Ascending aorta (tissue), 2 donors: ENCODE measurements at regions not wholly inside any gene's neighbourhood (a gene's known extent, or its start where the extent isn't known, plus 50 kb on each side); places are given as distances from the start of the nearest gene placed in this dataset.
A peak's percentile ranks its signal among the peaks of the same experiment; 100 is the strongest.
"Not testable (repeated sequence)": the region's sequence is repeated elsewhere in the genome, so short reads cannot be mapped to it uniquely, and the experiment has no call there.

Experiments
- DNase-seq, 2 donors: peaks; one replicate each; pipeline ENCODE4 v3.0.0-alpha.2; 2019; ENCODE audit warnings: low spot score in 2 of 2
- H3K27ac ChIP-seq, 2 donors: fragments of 200-600 bp; sonication (generic); one replicate each; pipeline ENCODE4 v1.5.1; 2016 to 2017; ENCODE audit warnings: mild to moderate bottlenecking in 1 of 2
- H3K27me3 ChIP-seq: fragments of 200-600 bp; sonication (generic); one replicate; pipeline ENCODE4 v1.5.1; 2017
- H3K36me3 ChIP-seq, 2 donors: fragments of 200-600 bp; sonication (generic); one replicate each; pipeline ENCODE4 v1.5.1; 2016
- H3K4me1 ChIP-seq, 2 donors: fragments of 200-600 bp; sonication (generic); one replicate each; pipeline ENCODE4 v1.5.1; 2016 to 2017; ENCODE audit warnings: mild to moderate bottlenecking in 1 of 2
- H3K4me3 ChIP-seq, 2 donors: fragments of 200-600 bp; sonication (generic); one replicate each; pipeline ENCODE4 v1.5.1; 2016 to 2017; ENCODE audit warnings: mild to moderate bottlenecking in 1 of 2
- H3K9me3 ChIP-seq, 2 donors: fragments of 200-600 bp; sonication (generic); one replicate each; pipeline ENCODE4 v1.5.1; 2016
- intact Hi-C: fragments of 100-400 bp; cut with DNase I; formaldehyde crosslinking; loops from one replicate; pipeline ENCODE4 v1.15.1; 2023
- TF ChIP-seq, protein P1 (sequence below), 3 experiments: fragments of 200-600 bp in 2 of 3; fragments of 450-650 bp in 1 of 3; sonication (generic) in 2 of 3; IDR thresholded peaks; one replicate each; pipeline ENCODE4 v1.5.1; 2016 to 2019; ENCODE audit warnings: antibody characterized with exemption in 3 of 3, mild to moderate bottlenecking in 1 of 3, moderate library complexity in 1 of 3

DNA sequence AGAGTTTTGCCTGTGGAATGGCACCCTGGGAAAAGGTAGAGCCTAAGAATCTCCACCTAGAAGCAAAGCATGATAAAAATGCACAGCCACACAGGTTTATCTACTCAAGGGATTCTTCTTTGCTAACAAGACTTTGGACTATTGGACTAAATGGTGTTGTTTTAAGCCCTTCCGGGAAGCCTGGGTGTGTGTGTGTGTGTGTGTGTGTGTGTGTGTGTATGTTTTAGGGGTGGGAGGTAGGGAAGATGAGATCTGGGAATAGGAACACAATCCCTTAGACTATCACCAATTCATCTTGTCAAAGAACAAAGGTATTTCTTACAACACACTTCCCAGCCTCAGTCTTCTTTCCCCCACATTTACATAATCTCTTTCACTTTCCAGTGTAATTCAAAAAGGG lies 327.5 kb upstream of the FGF16 start:
- intact Hi-C loops: no loop called here
- DNase-seq: no peak
- no peak overlapping the region for H3K4me3 ChIP-seq
- H3K4me1 ChIP-seq: no peaks in the 10 kb centered on the region
- H3K9me3 ChIP-seq: no peaks in the 10 kb centered on the region
- TF ChIP-seq, protein P1, sequence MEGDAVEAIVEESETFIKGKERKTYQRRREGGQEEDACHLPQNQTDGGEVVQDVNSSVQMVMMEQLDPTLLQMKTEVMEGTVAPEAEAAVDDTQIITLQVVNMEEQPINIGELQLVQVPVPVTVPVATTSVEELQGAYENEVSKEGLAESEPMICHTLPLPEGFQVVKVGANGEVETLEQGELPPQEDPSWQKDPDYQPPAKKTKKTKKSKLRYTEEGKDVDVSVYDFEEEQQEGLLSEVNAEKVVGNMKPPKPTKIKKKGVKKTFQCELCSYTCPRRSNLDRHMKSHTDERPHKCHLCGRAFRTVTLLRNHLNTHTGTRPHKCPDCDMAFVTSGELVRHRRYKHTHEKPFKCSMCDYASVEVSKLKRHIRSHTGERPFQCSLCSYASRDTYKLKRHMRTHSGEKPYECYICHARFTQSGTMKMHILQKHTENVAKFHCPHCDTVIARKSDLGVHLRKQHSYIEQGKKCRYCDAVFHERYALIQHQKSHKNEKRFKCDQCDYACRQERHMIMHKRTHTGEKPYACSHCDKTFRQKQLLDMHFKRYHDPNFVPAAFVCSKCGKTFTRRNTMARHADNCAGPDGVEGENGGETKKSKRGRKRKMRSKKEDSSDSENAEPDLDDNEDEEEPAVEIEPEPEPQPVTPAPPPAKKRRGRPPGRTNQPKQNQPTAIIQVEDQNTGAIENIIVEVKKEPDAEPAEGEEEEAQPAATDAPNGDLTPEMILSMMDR (IDR thresholded peaks at IDR 0.05): no peak
- H3K27me3 ChIP-seq: no peaks in the 10 kb centered on the region
- no peak overlapping the region for H3K27ac ChIP-seq
- H3K36me3 ChIP-seq: no peaks in the 10 kb centered on the region

DNA sequence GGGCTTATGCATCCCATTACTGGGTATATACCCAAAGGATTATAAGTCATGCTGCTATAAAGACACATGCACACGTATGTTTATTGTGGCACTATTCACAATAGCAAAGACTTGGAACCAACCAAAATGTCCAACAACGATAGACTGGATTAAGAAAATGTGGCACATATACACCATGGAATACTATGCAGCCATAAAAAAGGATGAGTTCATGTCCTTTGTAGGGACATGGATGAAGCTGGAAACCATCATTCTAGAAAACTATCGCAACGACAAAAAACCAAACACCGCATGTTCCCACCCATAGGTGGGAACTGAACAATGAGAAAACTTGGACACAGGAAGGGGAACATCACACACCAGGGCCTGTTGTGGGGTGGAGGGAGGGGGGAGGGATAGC lies 323.3 kb upstream of the FGF16 start:
- H3K36me3 ChIP-seq, H3K4me3 ChIP-seq, H3K27ac ChIP-seq, H3K27me3 ChIP-seq, DNase-seq, H3K9me3 ChIP-seq, intact Hi-C loops, H3K4me1 ChIP-seq: not testable (repeated sequence)

DNA sequence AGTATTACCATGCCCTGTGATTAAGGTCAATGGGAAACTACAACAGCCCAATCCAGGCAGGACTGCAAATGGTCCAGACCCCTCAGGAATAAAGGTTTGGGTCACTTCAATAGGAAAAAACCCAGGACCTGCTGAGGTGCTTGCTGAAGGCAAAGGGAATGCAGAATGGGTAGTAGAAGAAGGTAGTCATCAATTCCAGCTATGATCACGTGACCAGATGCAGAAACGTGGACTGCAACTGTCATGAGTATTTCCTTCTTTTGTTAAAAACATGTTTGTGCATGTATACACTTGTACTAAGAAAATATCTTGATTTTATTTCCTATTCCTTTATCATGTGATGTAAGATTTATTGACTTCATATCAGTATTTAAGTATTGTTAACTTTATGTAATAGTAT lies 319.6 kb upstream of the FGF16 start:
- DNase-seq, H3K4me3 ChIP-seq, H3K27ac ChIP-seq, H3K9me3 ChIP-seq, H3K36me3 ChIP-seq, H3K4me1 ChIP-seq, H3K27me3 ChIP-seq, intact Hi-C loops: not testable (repeated sequence)

DNA sequence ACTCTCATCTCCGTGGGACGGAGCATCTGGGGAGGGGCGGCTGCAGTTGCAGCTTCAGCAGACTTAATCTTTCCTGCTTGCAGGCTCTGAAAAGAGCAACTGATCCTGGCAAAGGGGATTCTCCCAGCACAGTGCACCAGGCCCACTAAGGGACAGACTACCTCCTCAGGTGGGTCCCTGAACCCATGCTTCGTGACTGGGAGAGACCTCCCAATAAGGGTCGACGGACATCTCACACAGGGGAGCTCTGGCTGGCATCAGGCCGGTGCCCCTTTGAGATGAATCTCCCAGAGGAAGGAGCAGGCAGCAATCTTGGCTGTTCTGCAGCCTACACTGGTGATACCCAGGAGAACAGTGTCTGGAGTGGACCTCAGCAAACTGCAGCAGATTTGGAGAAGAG lies 303.3 kb upstream of the FGF16 start:
- H3K36me3 ChIP-seq: no peaks in the 10 kb centered on the region
- H3K4me1 ChIP-seq: no peaks in the 10 kb centered on the region
- no peak overlapping the region for H3K4me3 ChIP-seq
- no peak overlapping the region for H3K27ac ChIP-seq
- H3K27me3 ChIP-seq: no peaks in the 10 kb centered on the region
- DNase-seq: no peak
- peaks cover 0 to 7% of the 10 kb centered on the region in 2 donors for H3K9me3 ChIP-seq
- intact Hi-C loops: no loop called here
- TF ChIP-seq, protein P1 (IDR thresholded peaks at IDR 0.05): no peak

DNA sequence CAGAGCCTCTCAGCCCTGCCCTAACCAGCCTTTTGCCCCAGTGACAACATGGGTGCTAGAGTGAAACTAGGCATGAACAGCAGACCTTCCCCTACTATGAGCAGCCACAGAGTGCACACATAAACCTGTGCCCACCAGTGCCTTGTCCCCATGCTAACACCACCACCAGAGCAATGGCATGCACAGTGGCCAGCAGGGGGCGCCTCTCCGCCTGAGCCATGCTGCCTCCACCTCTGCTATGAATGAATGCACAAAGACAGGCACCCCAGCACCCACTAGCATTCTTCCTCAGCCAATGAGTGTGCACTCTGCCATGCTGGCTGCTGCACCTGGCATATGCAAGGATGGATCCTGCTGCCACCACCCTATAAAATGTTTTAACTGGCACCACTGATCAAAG lies 286.9 kb upstream of the FGF16 start:
- H3K4me1 ChIP-seq: no peaks in the 10 kb centered on the region
- intact Hi-C loops: no loop called here
- no peaks in the 10 kb centered on the region for H3K36me3 ChIP-seq
- no peak overlapping the region for H3K27ac ChIP-seq
- TF ChIP-seq, protein P1 (IDR thresholded peaks at IDR 0.05): peak in 1 of 3 experiments; percentile 9
- H3K4me3 ChIP-seq: no peak overlapping the region
- DNase-seq: no peak
- no peaks in the 10 kb centered on the region for H3K27me3 ChIP-seq
- H3K9me3 ChIP-seq: peaks cover 0 to 14% of the 10 kb centered on the region in 2 donors

DNA sequence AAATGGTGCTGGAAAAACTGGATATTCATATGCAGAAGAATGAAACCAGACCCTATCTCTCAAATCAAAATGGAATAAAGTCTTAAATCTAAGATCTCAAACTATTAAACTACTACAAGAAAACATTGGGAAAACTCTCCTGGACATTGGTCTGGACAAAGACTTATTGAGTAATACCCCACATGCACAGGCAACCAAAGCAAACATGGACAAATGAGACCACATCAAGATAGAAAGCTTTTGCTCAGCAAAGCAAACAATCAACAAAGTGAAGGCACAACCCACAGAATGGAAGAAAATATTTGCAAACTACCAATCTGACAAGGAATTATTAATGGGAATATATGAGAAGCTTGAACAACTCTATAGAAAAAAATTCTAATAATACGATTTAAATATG lies 284.4 kb upstream of the FGF16 start:
- intact Hi-C loops: no loop called here
- no peak for DNase-seq
- Histone ChIP-seq H3K4me1 (no peaks in the 10 kb centered on the region), H3K27ac (no peak overlapping the region), H3K9me3 (peaks cover 0 to 10% of the 10 kb centered on the region in 2 donors), H3K27me3 (no peaks in the 10 kb centered on the region), H3K36me3 (no peaks in the 10 kb centered on the region), H3K4me3 (no peak overlapping the region)
- TF ChIP-seq, protein P1 (IDR thresholded peaks at IDR 0.05): no peak

DNA sequence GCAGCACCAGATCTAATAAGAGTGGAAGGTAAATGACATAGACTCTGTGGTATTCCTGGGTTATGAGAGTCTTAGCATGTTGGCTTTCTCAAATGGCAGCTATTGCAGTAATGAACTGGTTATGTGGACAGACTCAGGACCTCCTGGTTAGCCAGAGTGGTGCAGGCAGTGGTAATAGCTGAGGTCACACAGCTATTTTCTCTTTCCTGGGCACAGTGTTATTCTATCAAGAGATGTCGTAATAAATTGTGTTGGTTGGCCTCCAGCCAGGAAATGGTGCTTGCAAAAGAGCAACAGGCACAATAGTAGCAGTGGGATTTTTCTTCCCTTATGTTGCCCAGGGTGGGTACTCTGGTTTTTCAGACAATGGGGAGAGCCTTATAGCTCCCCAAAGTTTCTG lies 279.2 kb upstream of the FGF16 start:
- TF ChIP-seq, protein P1 (IDR thresholded peaks at IDR 0.05): no peak
- no peaks in the 10 kb centered on the region for H3K9me3 ChIP-seq
- intact Hi-C loops: no loop called here
- no peaks in the 10 kb centered on the region for H3K4me1 ChIP-seq
- DNase-seq: peak in 1 of 2 donors; percentile 71
- no peaks in the 10 kb centered on the region for H3K36me3 ChIP-seq
- H3K27ac ChIP-seq: no peak overlapping the region
- H3K4me3 ChIP-seq: no peak overlapping the region
- H3K27me3 ChIP-seq: no peaks in the 10 kb centered on the region
